Smooth muscle cell (in vitro differentiated cells): ENCODE measurements at regions not wholly inside any gene's neighbourhood (a gene's known extent, or its start where the extent isn't known, plus 50 kb on each side); places are given as distances from the start of the nearest gene placed in this dataset.
A peak's percentile ranks its signal among the peaks of the same experiment; 100 is the strongest.

ENCODE experiments used
- DNase-seq: peaks from one replicate; lab custom pipeline; 2025; ENCODE audit not compliant: unreplicated experiment; lab: John Stamatoyannopoulos, UW
- H2AFZ ChIP-seq: fragments of 200-600 bp; sonication (generic); 2 replicates; pipeline ENCODE4 v1.6.0; 2016; ENCODE audit warnings: antibody characterized with exemption, low read depth, mild to moderate bottlenecking
- H3F3A ChIP-seq: fragments of 200-600 bp; sonication (generic); 2 replicates; pipeline ENCODE4 v1.6.0; 2017; ENCODE audit warnings: antibody characterized with exemption, low read depth
- H3K27ac ChIP-seq: fragments of 200-600 bp; sonication (generic); 2 replicates; pipeline ENCODE4 v1.5.1; 2016; ENCODE audit warnings: low read depth, mild to moderate bottlenecking
- H3K27me3 ChIP-seq: fragments of 200-600 bp; sonication (generic); 2 replicates; pipeline ENCODE4 v1.6.1; 2016; ENCODE audit warnings: low read depth, mild to moderate bottlenecking
- H3K36me3 ChIP-seq: fragments of 200-600 bp; sonication (generic); 2 replicates; pipeline ENCODE4 v1.5.1; 2016; ENCODE audit warnings: low read depth
- H3K4me1 ChIP-seq: fragments of 200-600 bp; sonication (generic); 2 replicates; pipeline ENCODE4 v1.5.1; 2016; ENCODE audit warnings: low read depth
- H3K4me2 ChIP-seq: fragments of 200-600 bp; sonication (generic); 2 replicates; pipeline ENCODE4 v1.6.0; 2016; ENCODE audit warnings: mild to moderate bottlenecking
- H3K4me3 ChIP-seq: fragments of 200-600 bp; sonication (generic); 2 replicates; pipeline ENCODE4 v1.5.1; 2016; ENCODE audit warnings: mild to moderate bottlenecking
- H3K79me2 ChIP-seq: fragments of 200-600 bp; sonication (generic); 2 replicates; pipeline ENCODE4 v1.6.0; 2016; ENCODE audit warnings: low read depth, mild to moderate bottlenecking
- H3K9ac ChIP-seq: fragments of 200-600 bp; sonication (generic); 2 replicates; pipeline ENCODE4 v1.6.0; 2016; ENCODE audit warnings: low read depth
- H3K9me3 ChIP-seq: fragments of 200-600 bp; sonication (generic); replicated peaks from 2 replicates; pipeline ENCODE4 v1.5.1; 2016; ENCODE audit warnings: low read depth
- H4K20me1 ChIP-seq: fragments of 200-600 bp; sonication (generic); 2 replicates; pipeline ENCODE4 v1.6.0; 2016; ENCODE audit warnings: low read depth
- CTCF ChIP-seq: fragments of 200-600 bp; sonication (generic); IDR thresholded peaks from 2 replicates; pipeline ENCODE4 v1.5.1; 2017; ENCODE audit warnings: borderline replicate concordance, mild to moderate bottlenecking, antibody characterized with exemption; ENCODE audit not compliant: insufficient read depth, poor library complexity, severe bottlenecking
- WGBS: methylation state at CpG from one replicate; pipeline ENCODE4 v1.1.7; 2016; ENCODE audit warnings: low lambda C conversion rate; 5-methylcytosine and 5-hydroxymethylcytosine counted together

- TF ChIP-seq CTCF, result no peak
- no peak for DNase-seq
- Histone ChIP-seq H3K9me3 (no peaks in the 10 kb centered on the region), H3K36me3 (no peaks in the 10 kb centered on the region), H3F3A (no peaks in the 10 kb centered on the region), H3K4me2 (no peak overlapping the region), H4K20me1 (no peaks in the 10 kb centered on the region), H3K4me1 (no peaks in the 10 kb centered on the region), H3K27ac (no peak overlapping the region), H3K9ac (no peak overlapping the region), H3K79me2 (no peaks in the 10 kb centered on the region), H3K27me3 (no peaks in the 10 kb centered on the region), H3K4me3 (no peak overlapping the region), H2AFZ (no peak overlapping the region)
- WGBS, result 93% methylated on average over 4 of the region's 4 CpGs
These were observed 410.3 kb upstream of the PRR16 start for GRCh38 chr5:120053841-120054240.

- peak; percentile 28 for TF ChIP-seq CTCF
- Histone ChIP-seq H3K9ac (no peak overlapping the region), H4K20me1 (no peaks in the 10 kb centered on the region), H3K27me3 (no peaks in the 10 kb centered on the region), H3K27ac (no peak overlapping the region), H3K36me3 (no peaks in the 10 kb centered on the region), H3K9me3 (no peaks in the 10 kb centered on the region), H3K4me3 (no peak overlapping the region), H3K4me1 (no peaks in the 10 kb centered on the region), H3K79me2 (no peaks in the 10 kb centered on the region), H3K4me2 (no peak overlapping the region), H3F3A (no peaks in the 10 kb centered on the region), H2AFZ (no peak overlapping the region)
- WGBS, result 90% methylated on average over 2 of the region's 2 CpGs
- no peak for DNase-seq
These were observed 408.2 kb upstream of the PRR16 start for GRCh38 chr5:120055858-120056257.

- no peak for TF ChIP-seq CTCF
- no peaks in the 10 kb centered on the region for H3K4me1 ChIP-seq
- peak overlapping the region; percentile 8 for H3K9ac ChIP-seq
- peak overlapping the region; percentile 40 for H3K4me2 ChIP-seq
- no peaks in the 10 kb centered on the region for H3K36me3 ChIP-seq
- no peaks in the 10 kb centered on the region for H3K9me3 ChIP-seq
- peaks cover 8% of the 10 kb centered on the region for H3F3A ChIP-seq
- peak overlapping the region; percentile 74 for H3K27ac ChIP-seq
- H3K79me2 ChIP-seq, result no peaks in the 10 kb centered on the region
- H3K4me3 ChIP-seq, result no peak overlapping the region
- no peaks in the 10 kb centered on the region for H4K20me1 ChIP-seq
- H3K27me3 ChIP-seq, result no peaks in the 10 kb centered on the region
- WGBS, result 2% methylated on average over 4 of the region's 4 CpGs
- H2AFZ ChIP-seq, result no peak overlapping the region
- no peak for DNase-seq
These were observed 401.6 kb upstream of the PRR16 start for GRCh38 chr5:120062515-120062917.

GRCh38 chr5:120072068-120072761, 391.9 kb upstream of the PRR16 start:
- Histone ChIP-seq H3K36me3 (no peaks in the 10 kb centered on the region), H3K9me3 (no peaks in the 10 kb centered on the region), H3K79me2 (no peaks in the 10 kb centered on the region), H3K4me3 (no peak overlapping the region), H3K9ac (no peak overlapping the region), H3F3A (no peaks in the 10 kb centered on the region), H2AFZ (no peak overlapping the region), H4K20me1 (no peaks in the 10 kb centered on the region), H3K4me1 (no peaks in the 10 kb centered on the region), H3K4me2 (no peak overlapping the region), H3K27ac (no peak overlapping the region), H3K27me3 (no peaks in the 10 kb centered on the region)
- DNase-seq, result no peak
- 95% methylated on average over 2 of the region's 2 CpGs for WGBS
- TF ChIP-seq CTCF, result no peak
